Prostate gland (tissue), 2 donors: ENCODE measurements at regions not wholly inside any gene's neighbourhood (a gene's known extent, or its start where the extent isn't known, plus 50 kb on each side); places are given as distances from the start of the nearest gene placed in this dataset.

Experiments
- CTCF ChIP-seq, 4 experiments: fragments of 200-600 bp in 2 of 4; fragments of 450-650 bp in 2 of 4; sonication (generic) in 2 of 4; IDR thresholded peaks; 1 replicate in 3 of 4; 2 replicates in 1 of 4; pipeline ENCODE4 v1.5.1; 2016 to 2019; ENCODE audit warnings: antibody characterized with exemption in 4 of 4, mild to moderate bottlenecking in 2 of 4, moderate library complexity in 2 of 4
- POLR2A ChIP-seq: fragments of 450-650 bp; IDR thresholded peaks from one replicate; pipeline ENCODE4 v1.6.1; 2016; ENCODE audit warnings: antibody characterized with exemption, mild to moderate bottlenecking

- TF ChIP-seq POLR2A, result no peak
- TF ChIP-seq CTCF (IDR thresholded peaks at IDR 0.05), result no peak
Observed at GRCh38 chr6:84853901-84854300, 89.5 kb upstream of the TBX18 start.
